ENCODE measurements at regions not wholly inside any gene's neighbourhood (a gene's known extent, or its start where the extent isn't known, plus 50 kb on each side); places are given as distances from the start of the nearest gene placed in this dataset.

DNA sequence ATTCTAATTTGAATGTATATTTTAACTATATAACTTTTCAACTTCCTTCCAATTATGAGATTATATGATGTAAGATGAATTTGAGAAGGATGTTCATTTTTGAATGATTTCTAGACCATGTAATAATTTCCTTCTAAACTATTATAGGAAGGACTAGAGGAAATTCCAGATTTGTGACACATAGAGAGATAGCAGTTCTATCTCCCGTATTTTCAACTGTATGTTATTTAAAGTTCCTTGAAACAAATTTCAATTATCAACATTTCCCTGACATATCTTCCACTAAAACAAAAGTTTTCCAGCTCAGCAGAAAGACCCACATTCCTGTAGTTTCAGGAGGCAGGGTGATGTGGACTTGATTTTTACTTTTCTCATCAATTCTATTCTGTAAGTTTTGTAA, 396.7 kb upstream of the C1orf87 start:
- no peak overlapping the region for H3K4me3 ChIP-seq (ENCODE audit: low read depth, low read length)

DNA sequence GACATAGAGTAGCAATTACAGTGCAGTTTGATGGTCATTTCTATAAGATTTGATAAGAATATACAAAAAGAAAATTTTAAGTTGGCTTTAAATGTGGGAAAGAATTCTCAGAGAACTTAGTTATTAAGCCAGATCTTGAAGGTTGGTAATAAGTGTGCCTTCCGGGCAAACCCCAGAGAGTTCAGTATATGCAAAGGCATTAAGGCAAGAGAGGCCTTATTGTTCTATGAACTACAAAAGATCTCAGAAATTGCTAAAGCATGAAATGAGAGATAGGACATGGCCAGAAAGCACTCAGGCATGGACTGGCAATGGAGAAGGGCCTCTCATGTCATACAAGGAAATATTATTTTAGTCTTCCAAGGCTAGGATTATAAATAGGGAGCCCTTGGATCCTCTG, 390.2 kb upstream of the C1orf87 start:
- no peak overlapping the region for H3K4me3 ChIP-seq (ENCODE audit: low read depth, low read length)

DNA sequence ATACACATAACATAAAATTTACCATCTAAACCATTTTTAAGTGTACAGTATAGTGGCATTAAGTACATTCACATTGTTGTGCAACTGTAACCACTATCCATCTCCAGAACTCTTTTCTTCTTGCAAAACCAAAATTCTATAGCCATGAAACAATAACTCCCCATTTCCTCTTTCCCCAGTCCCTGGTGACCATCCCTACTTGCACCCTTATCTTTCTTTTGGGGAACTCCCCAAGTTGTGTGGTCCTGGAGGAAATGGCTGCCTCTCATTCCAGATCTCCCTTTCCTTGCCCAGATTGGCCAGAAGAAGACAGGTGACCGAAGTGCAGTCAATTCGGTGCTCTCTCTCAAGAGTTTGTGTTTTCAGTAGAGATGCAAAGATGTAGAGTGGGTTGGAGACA, 389.6 kb upstream of the C1orf87 start:
- H3K4me3 ChIP-seq (ENCODE audit: low read depth, low read length), result no peak overlapping the region

DNA sequence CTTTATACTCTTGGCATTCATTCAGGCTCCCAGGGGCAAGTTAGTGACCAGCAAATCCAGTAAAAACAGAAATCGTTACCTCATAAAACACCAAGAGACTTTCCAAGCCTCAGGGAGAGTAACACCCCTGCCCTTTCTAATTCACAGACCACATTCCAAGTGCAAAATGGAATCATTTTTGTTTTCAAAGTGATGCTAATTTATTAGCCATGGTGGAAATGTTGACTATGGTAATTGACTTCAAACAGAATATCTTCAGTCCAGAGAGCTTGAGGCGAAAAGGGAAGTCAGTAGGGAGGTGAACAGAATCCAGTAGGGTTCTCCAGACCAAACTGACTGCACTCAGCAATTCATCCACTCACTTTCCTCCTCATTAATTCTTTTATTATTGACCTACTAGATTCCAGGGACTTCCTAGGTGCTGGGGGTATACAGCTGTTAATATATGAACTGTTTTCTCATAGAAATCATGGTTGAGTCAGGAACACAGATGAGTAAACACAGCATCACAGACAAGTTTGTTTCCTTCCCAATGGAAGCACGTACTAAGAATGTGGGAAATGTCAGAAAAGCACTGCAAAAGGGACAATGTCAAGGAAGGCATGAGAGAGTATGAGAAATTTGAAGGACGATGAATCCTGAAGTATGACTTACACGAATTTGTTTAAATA, 388.5 kb upstream of the C1orf87 start:
- H3K4me3 ChIP-seq (ENCODE audit: low read depth, low read length), result no peak overlapping the region

DNA sequence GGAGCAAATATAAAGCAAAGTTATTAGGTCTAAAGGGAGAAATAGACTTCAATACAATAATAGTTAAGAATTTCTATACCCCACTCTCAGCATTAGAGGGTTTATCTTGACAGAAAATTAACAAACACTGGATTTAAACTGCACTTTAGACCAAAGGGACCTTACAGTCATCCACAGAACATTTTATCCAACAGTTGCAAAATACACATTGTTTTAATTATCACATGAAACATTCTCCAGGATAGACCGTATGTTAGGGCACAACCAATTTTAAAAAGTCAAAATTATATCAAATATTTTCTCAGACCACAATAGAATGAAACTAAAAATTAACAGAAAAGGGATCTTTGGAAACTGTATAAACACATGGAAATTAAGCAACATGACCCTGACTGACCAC, 384.5 kb upstream of the C1orf87 start:
- no peak overlapping the region for H3K4me3 ChIP-seq (ENCODE audit: low read depth, low read length)

DNA sequence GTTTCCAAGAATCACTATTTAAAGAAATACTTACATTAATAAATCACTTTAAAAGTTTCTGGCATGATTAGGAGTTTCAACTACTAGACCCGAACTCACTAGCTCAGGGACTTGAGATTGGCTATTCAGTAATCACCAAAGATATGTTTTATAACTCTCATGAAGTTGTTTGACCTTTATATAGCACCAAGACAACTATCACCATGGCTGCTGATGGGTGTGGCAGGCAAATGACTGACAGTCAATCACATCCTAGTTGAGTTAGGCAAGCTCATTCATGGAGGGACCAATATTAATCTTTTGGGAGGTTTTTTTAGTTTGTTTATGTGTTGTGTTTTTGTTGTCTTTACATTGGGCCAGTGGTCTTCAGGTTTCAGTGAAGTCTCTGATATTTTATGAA, 376.3 kb upstream of the C1orf87 start:
- no peak overlapping the region for H3K4me3 ChIP-seq (ENCODE audit: low read depth, low read length)

DNA sequence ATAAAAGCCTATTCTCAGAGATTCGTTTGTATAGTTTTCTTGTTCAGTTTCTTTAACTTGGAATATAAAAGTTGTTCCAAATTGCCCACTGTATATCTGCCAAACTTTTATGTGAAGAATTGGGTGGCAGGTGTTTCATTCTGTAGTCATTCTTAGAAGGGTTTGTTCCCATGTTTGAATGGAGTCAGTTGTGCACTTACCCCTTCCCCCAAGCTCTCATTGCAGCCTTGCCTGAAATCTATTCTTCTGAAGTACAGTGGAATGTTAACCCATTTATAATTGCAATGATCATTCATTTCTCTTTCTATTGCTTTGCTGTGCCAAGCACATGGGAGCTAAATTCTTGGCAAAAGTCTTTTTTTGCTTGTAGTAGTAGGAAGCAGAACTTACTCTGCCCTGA, 375.3 kb upstream of the C1orf87 start:
- H3K4me3 ChIP-seq (ENCODE audit: low read depth, low read length), result no peak overlapping the region

DNA sequence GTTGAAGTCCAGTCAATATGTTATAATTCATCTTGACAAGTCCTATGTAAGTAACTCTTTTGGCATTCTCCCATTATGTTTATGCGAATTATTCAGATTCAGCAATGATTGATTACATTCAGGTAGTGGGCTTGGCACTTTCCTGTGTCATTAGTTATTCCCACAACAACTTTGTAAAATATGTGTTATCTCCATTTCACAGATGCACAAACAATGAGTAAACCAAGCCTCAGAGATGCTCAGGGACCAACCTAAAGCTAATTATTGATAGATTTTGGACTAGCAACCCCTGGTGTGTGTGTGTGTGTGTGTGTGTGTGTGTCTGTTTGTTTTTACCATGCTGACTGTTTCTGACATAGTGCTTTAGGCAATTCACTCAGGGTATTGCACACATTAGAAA, 371.1 kb upstream of the C1orf87 start:
- no peak overlapping the region for H3K4me3 ChIP-seq (ENCODE audit: low read depth, low read length)

DNA sequence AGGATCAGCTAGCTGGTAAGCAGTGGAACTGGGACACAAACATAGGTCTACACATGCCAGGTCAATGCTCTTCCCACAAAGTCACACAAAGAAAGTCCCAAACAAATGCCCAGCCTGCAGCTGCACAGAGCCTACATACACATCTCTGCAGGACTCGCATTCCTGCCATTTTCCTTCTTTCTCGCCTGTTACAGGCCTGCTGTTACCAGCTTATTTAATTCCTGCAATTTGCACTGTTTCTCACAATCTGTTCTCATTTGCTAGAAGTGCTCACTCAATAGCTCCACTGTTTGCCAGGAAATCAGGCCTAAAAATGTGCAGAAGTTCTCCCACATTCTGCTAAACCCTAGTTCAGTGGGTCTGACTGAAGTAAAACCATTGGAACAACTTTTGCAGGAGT, 362.6 kb upstream of the C1orf87 start:
- H3K4me3 ChIP-seq (ENCODE audit: low read depth, low read length), result no peak overlapping the region

DNA sequence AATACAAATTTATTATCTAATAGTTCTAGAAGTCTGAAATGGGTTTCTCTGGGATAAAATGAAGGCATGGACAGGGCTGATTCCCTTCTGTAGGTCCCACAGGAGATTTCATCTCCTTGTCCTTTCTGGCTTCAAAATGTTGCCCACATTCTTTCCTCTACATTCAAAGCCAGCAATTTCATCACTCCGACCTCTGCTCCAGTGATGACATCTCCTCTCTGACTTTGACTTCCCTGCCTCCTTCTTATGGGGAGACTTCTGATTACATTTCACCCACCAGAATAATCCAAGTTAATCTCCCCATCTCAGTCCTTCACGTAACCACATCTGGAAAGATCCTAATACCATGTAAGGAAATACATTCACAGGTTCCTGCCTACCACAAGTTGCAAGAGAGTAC, 358.0 kb upstream of the C1orf87 start:
- no peak overlapping the region for H3K4me3 ChIP-seq (ENCODE audit: low read depth, low read length)

DNA sequence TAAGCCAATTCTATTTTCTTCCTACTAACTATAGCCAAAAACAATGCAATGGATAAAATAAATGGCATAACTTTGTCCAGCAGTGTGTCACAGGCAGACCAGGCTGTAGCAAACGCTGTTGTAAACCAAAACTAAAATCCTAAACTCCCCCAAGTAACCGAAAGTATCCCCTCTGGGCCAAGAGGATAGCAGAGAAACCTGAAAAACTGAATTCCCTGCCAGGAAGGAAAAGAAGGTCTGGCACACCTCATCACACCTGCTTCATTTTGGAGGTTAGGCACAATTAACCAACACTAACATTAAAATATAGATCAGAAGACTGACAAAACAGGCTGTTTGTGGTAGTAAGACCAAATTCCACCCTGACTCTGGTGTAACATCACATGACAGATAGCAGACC, 356.8 kb upstream of the C1orf87 start:
- H3K4me3 ChIP-seq (ENCODE audit: low read depth, low read length), result no peak overlapping the region

DNA sequence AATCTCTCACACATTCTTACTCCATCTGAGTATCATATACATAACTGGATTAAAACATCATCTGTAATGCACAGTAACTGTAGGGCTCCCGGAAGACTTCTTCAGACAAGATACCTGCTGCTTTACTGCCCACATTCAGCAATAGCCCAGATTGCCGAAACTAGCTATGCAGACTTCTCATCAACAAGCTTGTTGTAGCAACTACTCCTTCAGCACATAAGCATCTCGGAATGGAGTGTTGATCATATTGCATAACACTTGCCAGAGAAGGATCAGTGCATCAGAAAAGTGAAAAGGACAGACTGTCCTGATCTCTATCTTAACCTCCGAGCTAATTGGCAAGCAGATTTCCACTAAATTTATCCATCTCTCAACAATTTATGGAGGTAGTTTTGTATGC, 354.6 kb upstream of the C1orf87 start:
- no peak overlapping the region for H3K4me3 ChIP-seq (ENCODE audit: low read depth, low read length)

DNA sequence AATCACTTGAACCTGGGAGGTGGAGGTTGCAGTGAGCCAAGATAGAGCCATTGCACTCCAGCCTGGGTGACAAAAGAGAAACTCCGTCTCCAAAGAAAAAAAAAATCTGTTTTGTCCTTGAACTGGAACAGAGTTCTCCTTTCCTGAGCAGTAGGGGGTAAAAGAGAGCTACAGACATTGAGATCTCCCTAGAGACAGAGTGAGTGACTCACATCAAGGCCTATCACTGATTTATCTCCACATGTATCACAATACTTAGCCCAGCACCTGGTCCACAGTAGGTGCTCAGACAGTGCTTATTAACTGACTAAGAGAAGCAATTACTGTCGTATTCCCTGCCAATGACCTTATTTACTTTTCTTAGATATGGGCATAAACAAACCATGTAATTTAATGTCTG, 354.1 kb upstream of the C1orf87 start:
- no peak overlapping the region for H3K4me3 ChIP-seq (ENCODE audit: low read depth, low read length)

DNA sequence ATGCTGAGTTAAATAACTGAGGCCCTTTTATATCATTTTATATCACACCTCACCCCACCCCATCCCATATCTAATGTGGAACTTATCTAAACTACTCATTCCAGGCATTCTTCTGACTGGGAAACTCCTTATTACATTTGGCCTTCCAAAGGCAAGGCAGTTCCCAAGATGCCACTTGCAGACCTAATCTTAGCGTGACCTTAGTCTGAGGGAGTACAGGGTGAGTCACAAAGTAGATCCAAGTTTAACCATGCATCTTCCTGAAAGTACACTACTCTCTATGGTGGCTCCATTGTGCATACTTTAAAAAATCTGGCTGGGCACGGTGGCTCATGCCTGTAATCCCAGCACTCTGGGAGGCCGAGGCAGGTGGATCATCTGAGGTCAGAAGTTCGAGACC, 353.6 kb upstream of the C1orf87 start:
- H3K4me3 ChIP-seq (ENCODE audit: low read depth, low read length), result no peak overlapping the region

DNA sequence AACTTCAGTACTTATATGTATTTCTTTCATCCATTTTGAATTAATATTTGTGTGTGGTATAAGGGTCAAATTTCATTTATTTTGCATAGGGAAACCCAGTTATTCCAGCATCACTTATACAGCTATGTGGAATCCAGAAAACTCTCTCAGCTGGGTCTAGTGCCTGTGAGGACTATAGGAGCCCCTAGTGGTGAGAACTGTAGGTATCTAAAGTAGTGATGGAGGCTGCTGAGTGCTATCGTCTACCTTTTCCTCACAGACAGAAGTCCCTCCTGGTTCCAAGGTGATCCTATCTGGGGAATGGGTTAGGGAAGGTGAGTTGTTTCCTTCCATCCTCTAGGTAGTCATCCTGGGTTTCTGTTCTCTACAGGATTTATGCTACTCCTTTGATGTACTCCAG, 352.0 kb upstream of the C1orf87 start:
- H3K4me3 ChIP-seq (ENCODE audit: low read depth, low read length), result no peak overlapping the region

DNA sequence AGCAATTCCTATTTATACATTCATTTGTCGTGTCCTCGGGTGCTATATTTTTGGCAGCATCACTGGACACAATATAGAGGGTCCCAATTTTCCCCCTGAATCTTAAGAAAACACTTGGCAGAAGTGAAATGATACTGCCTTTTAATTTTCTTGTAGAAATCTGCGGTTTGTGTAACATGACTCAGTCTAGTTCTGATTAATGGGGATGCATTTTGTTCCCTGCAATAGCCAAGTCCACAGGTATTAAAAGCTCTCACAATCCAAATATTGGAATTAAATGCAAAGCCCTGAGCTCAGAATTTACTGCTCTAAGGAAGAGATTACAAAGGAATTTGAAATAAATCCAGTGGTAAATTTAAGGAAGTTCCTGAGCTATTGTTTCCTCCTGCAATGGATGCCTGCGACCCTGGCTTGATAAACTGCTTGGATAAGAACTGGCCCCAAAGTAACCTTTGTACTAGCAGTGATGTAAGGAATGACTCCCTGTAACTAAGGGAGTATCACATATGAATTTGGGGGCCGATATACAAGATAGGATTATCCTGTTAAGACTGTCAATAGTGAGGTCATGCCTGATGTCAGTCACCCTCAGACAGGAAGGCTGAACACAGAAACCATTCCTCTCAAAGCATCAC, 349.7 kb upstream of the C1orf87 start:
- H3K4me3 ChIP-seq (ENCODE audit: low read depth, low read length), result no peak overlapping the region

DNA sequence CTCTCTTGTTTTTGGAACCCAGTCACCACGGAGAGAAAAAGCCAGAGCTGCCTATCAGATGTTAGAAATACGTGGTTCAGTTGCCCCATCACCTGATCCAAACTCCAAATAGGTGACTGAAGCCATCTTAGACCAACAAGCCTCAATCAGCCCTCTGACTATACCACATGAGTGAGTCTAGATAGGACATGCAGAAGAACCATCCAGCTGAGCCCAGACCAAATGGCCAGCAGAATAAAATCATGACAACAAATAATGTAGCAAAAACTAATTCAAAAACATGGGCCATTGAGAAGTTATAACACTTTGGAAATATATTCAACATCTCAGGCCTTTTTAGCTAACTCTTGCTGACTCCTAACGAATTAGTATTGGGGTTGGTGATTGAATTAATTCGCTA, 348.4 kb upstream of the C1orf87 start:
- no peak overlapping the region for H3K4me3 ChIP-seq (ENCODE audit: low read depth, low read length)

DNA sequence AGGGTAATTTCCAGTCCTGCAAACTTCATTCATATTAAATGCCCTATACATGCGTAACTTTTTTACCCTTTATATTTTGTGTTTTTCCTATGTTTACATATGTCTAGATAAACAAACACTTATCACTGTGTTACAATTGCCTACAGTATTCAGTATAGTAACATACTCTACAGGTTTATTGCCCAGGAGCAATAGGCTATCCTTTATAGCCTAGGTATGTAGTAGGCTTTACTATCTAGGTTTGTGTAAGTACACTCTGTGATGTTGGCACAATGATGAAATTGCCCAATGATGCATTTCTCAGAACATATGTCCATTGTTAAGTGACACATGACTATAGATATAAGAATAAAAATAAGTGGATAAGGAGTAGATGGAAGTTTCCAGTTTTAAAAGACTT, 345.5 kb upstream of the C1orf87 start:
- H3K4me3 ChIP-seq (ENCODE audit: low read depth, low read length), result no peak overlapping the region

DNA sequence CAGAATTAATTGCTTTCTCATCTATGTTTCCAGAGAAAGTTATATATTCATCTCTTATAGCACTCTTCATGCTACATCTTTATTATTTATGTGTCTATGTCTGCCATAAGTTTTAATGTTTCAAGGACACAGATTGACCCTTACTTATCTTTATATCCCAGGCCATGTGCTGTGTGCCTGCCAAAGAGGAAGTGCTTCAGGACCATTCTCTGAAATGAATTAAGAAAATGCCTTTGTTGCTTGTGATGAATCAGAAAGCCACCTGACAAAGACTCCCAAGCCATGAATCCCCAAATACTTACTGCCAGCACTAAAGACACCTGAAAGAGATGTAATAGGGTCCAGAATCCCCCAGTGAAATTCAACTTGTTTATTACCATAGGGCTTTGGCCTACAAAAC, 342.1 kb upstream of the C1orf87 start:
- no peak overlapping the region for H3K4me3 ChIP-seq (ENCODE audit: low read depth, low read length)

DNA sequence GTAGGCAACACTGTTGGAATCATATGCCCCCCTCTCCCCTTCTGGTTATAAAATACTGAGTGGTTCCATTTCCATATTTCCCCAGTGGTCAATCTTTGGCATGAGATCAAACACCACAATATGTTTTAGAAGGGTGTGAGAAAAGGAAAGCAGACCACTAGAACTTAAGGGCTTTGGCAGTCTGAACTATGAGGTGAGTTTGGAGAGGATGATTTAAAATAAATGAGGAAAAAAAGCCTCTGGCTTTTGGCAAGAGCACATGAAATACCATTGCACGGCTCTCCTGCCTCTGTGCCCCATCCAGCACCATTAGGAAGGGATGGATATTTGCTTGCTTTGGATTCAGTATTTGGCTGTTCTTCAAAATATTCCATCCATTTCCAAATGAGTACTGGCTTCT, 339.5 kb upstream of the C1orf87 start:
- no peak overlapping the region for H3K4me3 ChIP-seq (ENCODE audit: low read depth, low read length)

DNA sequence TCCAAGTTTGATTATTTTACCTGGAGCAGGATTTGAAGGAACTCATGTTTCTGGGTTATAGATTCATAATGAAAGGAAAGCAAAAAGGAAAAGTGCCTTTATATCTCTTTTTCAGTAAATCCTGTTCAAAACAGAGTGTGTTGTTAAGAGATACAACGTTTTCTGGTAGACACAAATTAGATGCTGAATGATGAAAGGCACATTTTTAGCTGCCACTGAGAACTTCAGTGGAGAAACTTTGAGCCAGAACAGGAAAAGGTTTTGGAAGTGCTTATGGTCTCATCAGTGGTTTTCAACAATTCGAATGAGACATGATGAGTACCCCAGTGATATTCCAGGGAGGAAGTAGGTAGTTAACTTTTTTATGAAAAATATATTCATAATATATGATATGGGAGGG, 338.0 kb upstream of the C1orf87 start:
- H3K4me3 ChIP-seq (ENCODE audit: low read depth, low read length), result no peak overlapping the region

DNA sequence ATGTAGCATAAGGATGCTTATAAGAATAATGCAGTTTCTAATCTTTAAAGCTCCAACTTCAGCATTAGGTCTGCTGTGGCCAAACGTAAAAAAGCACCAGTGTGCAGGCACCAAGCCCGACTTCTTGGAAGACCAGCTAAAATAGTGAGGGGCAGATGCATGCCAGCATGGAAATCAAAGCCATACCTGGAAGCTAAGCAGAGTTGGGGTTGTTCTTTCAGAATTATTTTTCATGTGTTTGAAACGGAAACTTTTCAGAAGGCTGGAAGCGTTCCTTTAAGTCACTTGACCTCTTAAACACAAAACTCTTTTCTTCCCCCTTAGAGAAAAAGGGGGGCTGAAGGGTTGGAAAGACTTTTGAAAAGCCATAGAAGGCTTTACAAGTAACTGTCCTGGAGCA, 329.2 kb upstream of the C1orf87 start:
- no peak overlapping the region for H3K4me3 ChIP-seq (ENCODE audit: low read depth, low read length)

DNA sequence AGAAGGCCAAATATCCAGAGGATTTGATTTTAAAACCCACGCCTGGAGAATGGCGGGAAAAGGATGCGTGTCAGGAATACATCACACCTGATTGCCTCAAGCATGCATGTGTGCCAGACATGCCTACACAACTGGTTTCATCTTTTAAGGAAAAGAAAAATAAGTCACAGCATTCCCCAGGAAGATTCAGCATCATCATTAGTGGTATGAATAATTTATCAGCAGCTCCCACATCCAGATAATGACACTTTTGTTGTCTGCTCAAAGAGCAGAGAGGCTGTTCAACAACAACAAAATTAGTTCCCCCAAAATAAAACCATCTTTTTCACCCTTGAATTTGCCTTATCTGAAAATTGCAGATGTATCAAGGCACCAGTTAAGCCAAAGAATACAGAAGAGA, 328.6 kb upstream of the C1orf87 start:
- no peak overlapping the region for H3K4me3 ChIP-seq (ENCODE audit: low read depth, low read length)
